Progenitor cell of endocrine pancreas (in vitro differentiated cells): ENCODE measurements at regions not wholly inside any gene's neighbourhood (a gene's known extent, or its start where the extent isn't known, plus 50 kb on each side); places are given as distances from the start of the nearest gene placed in this dataset.

Experiments
- DNase-seq: peaks from one replicate; pipeline ENCODE4 v3.0.0; 2021; ENCODE audit warnings: low spot score; ENCODE audit not compliant: unreplicated experiment
- H3K27ac Mint-ChIP-seq: 2 replicates; pipeline ENCODE4 v1.8.0; 2021; ENCODE audit warnings: mild to moderate bottlenecking, moderate library complexity, mixed read lengths
- H3K27me3 Mint-ChIP-seq: 2 replicates; pipeline ENCODE4 v1.8.0; 2021; ENCODE audit warnings: mixed read lengths
- H3K36me3 Mint-ChIP-seq: 2 replicates; pipeline ENCODE4 v1.8.0; 2022; ENCODE audit warnings: mixed read lengths; ENCODE audit not compliant: insufficient read depth
- H3K4me1 Mint-ChIP-seq: 2 replicates; pipeline ENCODE4 v1.8.0; 2021; ENCODE audit warnings: low read depth, mixed read lengths
- H3K4me3 Mint-ChIP-seq: 2 replicates; pipeline ENCODE4 v1.8.0; 2021; ENCODE audit warnings: low read depth, mild to moderate bottlenecking, moderate library complexity, mixed read lengths
- H3K9me3 Mint-ChIP-seq: 2 replicates; pipeline ENCODE4 v1.8.0; 2021; ENCODE audit warnings: low read depth, mixed read lengths
- TF ChIP-seq, protein P1 (sequence below): fragments of 200-600 bp; sonication (generic); IDR thresholded peaks from one replicate; pipeline ENCODE4 v1.5.0; 2021; ENCODE audit warnings: antibody characterized with exemption, mild to moderate bottlenecking; ENCODE audit not compliant: unreplicated experiment

DNA sequence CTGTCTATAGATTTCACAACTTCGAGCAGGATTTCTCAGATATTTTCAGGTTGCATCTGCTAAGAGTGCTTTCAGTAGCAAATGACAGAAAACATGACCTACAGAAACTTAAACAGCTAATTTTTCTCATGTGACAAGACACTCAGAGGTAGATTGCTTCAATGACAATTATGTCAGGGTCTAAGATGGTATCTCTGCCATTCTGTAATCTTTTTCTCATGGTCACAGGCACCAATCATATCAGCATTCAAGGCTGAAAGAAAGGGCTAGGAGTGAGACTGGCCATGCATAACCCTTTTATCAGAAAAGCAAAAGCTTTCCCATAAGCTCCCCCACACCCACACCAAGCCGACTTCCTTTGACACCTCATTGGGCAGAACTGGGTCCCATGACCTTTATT is 450.5 kb upstream of the FAR2 start:
- Mint-ChIP-seq H3K36me3 (no peaks in the 10 kb centered on the region), H3K4me1 (no peaks in the 10 kb centered on the region), H3K4me3 (no peak overlapping the region), H3K9me3 (no peaks in the 10 kb centered on the region), H3K27me3 (no peaks in the 10 kb centered on the region), H3K27ac (no peak overlapping the region)
- DNase-seq = no peak
- TF ChIP-seq, protein P1, sequence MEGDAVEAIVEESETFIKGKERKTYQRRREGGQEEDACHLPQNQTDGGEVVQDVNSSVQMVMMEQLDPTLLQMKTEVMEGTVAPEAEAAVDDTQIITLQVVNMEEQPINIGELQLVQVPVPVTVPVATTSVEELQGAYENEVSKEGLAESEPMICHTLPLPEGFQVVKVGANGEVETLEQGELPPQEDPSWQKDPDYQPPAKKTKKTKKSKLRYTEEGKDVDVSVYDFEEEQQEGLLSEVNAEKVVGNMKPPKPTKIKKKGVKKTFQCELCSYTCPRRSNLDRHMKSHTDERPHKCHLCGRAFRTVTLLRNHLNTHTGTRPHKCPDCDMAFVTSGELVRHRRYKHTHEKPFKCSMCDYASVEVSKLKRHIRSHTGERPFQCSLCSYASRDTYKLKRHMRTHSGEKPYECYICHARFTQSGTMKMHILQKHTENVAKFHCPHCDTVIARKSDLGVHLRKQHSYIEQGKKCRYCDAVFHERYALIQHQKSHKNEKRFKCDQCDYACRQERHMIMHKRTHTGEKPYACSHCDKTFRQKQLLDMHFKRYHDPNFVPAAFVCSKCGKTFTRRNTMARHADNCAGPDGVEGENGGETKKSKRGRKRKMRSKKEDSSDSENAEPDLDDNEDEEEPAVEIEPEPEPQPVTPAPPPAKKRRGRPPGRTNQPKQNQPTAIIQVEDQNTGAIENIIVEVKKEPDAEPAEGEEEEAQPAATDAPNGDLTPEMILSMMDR = no peak

DNA sequence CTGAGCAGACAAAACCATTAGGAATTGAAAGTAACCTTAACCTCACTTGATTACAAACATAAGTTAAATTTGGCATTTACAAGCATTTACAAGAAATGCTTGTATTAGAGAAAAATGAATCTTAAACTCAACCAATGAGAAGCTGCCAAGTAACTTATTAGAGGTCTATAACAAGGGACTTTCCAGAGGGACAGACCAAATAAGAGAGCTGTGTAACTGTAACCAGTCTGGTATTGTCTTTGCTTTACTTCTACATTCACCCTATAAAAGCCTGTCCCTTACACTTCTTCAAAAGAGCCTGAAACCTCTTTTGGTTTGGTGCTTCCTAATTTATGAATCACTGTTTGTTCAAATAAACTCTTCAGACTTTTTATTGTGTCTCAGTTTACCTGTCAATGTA is 450.0 kb upstream of the FAR2 start:
- Mint-ChIP-seq H3K9me3 (no peaks in the 10 kb centered on the region), H3K27ac (no peak overlapping the region), H3K4me3 (no peak overlapping the region), H3K4me1 (no peaks in the 10 kb centered on the region), H3K36me3 (no peaks in the 10 kb centered on the region), H3K27me3 (no peaks in the 10 kb centered on the region)
- no peak for DNase-seq
- TF ChIP-seq, protein P1 = no peak

DNA sequence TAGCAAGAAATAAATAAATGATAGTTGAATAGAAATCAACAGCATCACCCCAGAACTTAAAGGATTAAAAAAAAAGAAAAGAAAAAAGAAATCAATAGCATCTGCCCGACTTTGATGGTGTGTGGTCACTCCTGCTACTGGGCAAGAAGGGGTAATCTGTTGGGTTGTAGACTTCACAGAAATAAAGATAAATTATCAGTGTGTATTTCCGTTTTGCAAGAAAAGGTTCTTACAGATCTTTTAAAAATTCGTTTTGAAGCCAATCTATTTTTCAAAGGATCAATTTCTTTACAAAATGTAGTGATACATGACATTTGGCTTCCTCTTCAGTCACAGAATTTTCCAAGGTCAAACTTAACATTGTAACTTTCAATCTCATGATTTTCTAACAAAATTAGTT is 448.9 kb upstream of the FAR2 start:
- no peaks in the 10 kb centered on the region for H3K27me3 Mint-ChIP-seq
- TF ChIP-seq, protein P1 = no peak
- no peak overlapping the region for H3K4me3 Mint-ChIP-seq
- no peak overlapping the region for H3K27ac Mint-ChIP-seq
- H3K4me1 Mint-ChIP-seq = no peaks in the 10 kb centered on the region
- H3K9me3 Mint-ChIP-seq = no peaks in the 10 kb centered on the region
- no peaks in the 10 kb centered on the region for H3K36me3 Mint-ChIP-seq
- DNase-seq = no peak

GRCh38 chr12:28704477-28705169 is 444.5 kb upstream of the FAR2 start:
- no peak for DNase-seq
- no peak overlapping the region for H3K27ac Mint-ChIP-seq
- no peaks in the 10 kb centered on the region for H3K27me3 Mint-ChIP-seq
- H3K4me3 Mint-ChIP-seq = no peak overlapping the region
- H3K36me3 Mint-ChIP-seq = no peaks in the 10 kb centered on the region
- no peaks in the 10 kb centered on the region for H3K9me3 Mint-ChIP-seq
- no peaks in the 10 kb centered on the region for H3K4me1 Mint-ChIP-seq
- TF ChIP-seq, protein P1 = no peak

DNA sequence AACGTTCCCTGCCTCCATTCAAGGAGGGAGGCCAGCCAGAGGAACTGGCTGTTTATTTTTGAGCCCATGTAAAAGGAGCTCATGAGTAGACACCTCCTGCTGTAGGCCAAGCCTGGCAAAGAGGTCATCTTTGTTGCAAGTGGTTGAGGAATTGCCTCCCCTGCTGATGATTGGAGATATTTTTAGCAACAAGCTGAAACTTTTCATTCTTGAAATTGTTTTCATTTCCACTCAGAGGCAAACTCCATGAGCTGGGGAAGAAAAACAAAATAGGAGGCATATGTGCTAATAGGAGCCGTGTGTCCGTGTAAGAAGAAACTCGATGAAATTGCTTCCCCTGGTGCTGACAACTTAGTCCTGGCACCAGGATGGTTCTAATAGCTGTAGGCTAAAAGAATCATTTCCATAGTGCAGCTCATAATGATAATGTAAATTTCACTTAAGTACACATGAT is 440.1 kb upstream of the FAR2 start:
- Mint-ChIP-seq H3K27ac (no peak overlapping the region), H3K9me3 (no peaks in the 10 kb centered on the region), H3K27me3 (no peaks in the 10 kb centered on the region), H3K36me3 (no peaks in the 10 kb centered on the region), H3K4me3 (no peak overlapping the region), H3K4me1 (no peaks in the 10 kb centered on the region)
- DNase-seq = no peak
- TF ChIP-seq, protein P1 = no peak
